Activated B cell treated with CpG ODN at 0.5 μM for 24 hours (primary cell): ENCODE measurements at regions not wholly inside any gene's neighbourhood (a gene's known extent, or its start where the extent isn't known, plus 50 kb on each side); places are given as distances from the start of the nearest gene placed in this dataset.

Source experiments
- ATAC-seq: fragments of 200-7000 bp; cut with Tn5 transposase; one replicate; pipeline ENCODE4 v1.10.0; 2021; ENCODE audit warnings: low read depth, mild to moderate bottlenecking, moderate library complexity
- CTCF ChIA-PET: fragments of 350-600 bp; sonication (Branson Sonifier 250); formaldehyde crosslinking; loops from one replicate; lab custom pipeline; 2021; ENCODE audit warnings: antibody characterized with exemption; lab: Charles Lee
- POLR2A ChIA-PET: fragments of 350-600 bp; sonication (Branson Sonifier 250); formaldehyde crosslinking; loops from one replicate; lab custom pipeline; 2021; ENCODE audit warnings: antibody characterized with exemption; lab: Charles Lee
- DNase-seq: peaks from one replicate; pipeline ENCODE4 v3.0.0; 2022
- H3K27ac Mint-ChIP-seq: one replicate; pipeline ENCODE4 v1.8.0; 2020; ENCODE audit warnings: mixed read lengths
- H3K27me3 Mint-ChIP-seq: one replicate; pipeline ENCODE4 v1.8.0; 2021; ENCODE audit warnings: mixed read lengths
- H3K36me3 Mint-ChIP-seq: one replicate; pipeline ENCODE4 v1.8.0; 2021; ENCODE audit warnings: low read depth, mixed read lengths
- H3K4me1 Mint-ChIP-seq: one replicate; pipeline ENCODE4 v1.8.0; 2021; ENCODE audit warnings: mixed read lengths
- H3K4me3 Mint-ChIP-seq: one replicate; pipeline ENCODE4 v1.8.0; 2020; ENCODE audit warnings: mild to moderate bottlenecking, mixed read lengths
- H3K9me3 Mint-ChIP-seq: one replicate; pipeline ENCODE4 v1.8.0; 2020; ENCODE audit warnings: mixed read lengths
- CTCF ChIP-seq: fragments of 200-600 bp; IDR thresholded peaks from one replicate; pipeline ENCODE4 v1.8.0; 2022; ENCODE audit warnings: antibody characterized with exemption, mild to moderate bottlenecking
- intact Hi-C: fragments of 100-400 bp; cut with micrococcal nuclease; formaldehyde crosslinking; loops from one replicate; pipeline ENCODE4 v1.15.1; 2024

- no peaks in the 10 kb centered on the region for H3K4me1 Mint-ChIP-seq
- no peak overlapping the region for H3K27ac Mint-ChIP-seq
- H3K27me3 Mint-ChIP-seq: no peaks in the 10 kb centered on the region
- POLR2A ChIA-PET: no interaction called here
- no peaks in the 10 kb centered on the region for H3K9me3 Mint-ChIP-seq
- CTCF ChIA-PET: no interaction called here
- H3K4me3 Mint-ChIP-seq: no peak overlapping the region
- ATAC-seq (no peak), DNase-seq (no peak)
- intact Hi-C loops: no loop called here
- TF ChIP-seq CTCF: no peak
- no peaks in the 10 kb centered on the region for H3K36me3 Mint-ChIP-seq
Observed at GRCh38 chr2:18753722-18754121, 164.4 kb upstream of the NT5C1B start.

GRCh38 chr2:18752667-18753422, 163.5 kb upstream of the NT5C1B start:
- Mint-ChIP-seq H3K4me1 (no peaks in the 10 kb centered on the region), H3K9me3 (no peaks in the 10 kb centered on the region), H3K36me3 (no peaks in the 10 kb centered on the region), H3K27ac (no peak overlapping the region), H3K27me3 (no peaks in the 10 kb centered on the region), H3K4me3 (no peak overlapping the region)
- CTCF ChIA-PET: no interaction called here
- no peak for TF ChIP-seq CTCF
- POLR2A ChIA-PET: no interaction called here
- intact Hi-C loops: no loop called here
- ATAC-seq: no peak
- no peak for DNase-seq

- DNase-seq: no peak
- Mint-ChIP-seq H3K4me3 (no peak overlapping the region), H3K9me3 (no peaks in the 10 kb centered on the region), H3K36me3 (no peaks in the 10 kb centered on the region), H3K27ac (no peak overlapping the region), H3K27me3 (no peaks in the 10 kb centered on the region), H3K4me1 (no peaks in the 10 kb centered on the region)
- POLR2A ChIA-PET: no interaction called here
- CTCF ChIA-PET: no interaction called here
- TF ChIP-seq CTCF: no peak
- intact Hi-C loops: no loop called here
- no peak for ATAC-seq
Observed at GRCh38 chr2:18752022-18752493, 162.7 kb upstream of the NT5C1B start.

- TF ChIP-seq CTCF: no peak
- Mint-ChIP-seq H3K27me3 (no peaks in the 10 kb centered on the region), H3K27ac (no peak overlapping the region), H3K36me3 (no peaks in the 10 kb centered on the region), H3K9me3 (no peaks in the 10 kb centered on the region), H3K4me3 (no peak overlapping the region), H3K4me1 (no peaks in the 10 kb centered on the region)
- CTCF ChIA-PET: interaction anchor here (1.1 to 2.6 kb wide), 2 partner anchors 191 to 230 kb away, joined by 4 to 9 read pairs; no protein-coding TSS in a partner anchor
- intact Hi-C loops: loop anchor here (1.0 kb wide), 3 partner anchors 231 to 1112 kb away; no protein-coding TSS in a partner anchor
- ATAC-seq (no peak), DNase-seq (no peak)
- POLR2A ChIA-PET: no interaction called here
Observed at GRCh38 chr2:18750672-18751554, 161.5 kb upstream of the NT5C1B start.
